ENCODE measurements at regions not wholly inside any gene's neighbourhood (a gene's known extent, or its start where the extent isn't known, plus 50 kb on each side); places are given as distances from the start of the nearest gene placed in this dataset.

DNA sequence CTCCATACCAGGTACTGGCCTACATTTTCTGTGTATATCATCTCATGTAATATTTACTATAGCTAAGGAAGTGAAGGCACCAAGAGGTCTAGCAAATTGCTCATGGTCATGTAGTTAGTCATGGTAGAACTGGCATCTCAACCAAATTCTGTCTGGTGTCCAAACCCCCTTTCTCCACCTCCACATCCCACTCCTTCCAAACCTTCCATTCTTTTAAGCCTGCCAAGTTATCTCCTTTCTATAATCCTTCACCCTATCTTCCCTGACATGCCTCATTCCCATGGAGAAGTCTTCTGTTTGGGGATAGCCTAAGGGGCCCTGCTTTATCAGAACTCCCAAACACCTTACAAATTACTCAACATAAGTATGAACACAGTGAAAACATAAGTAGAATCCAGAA lies 196.2 kb upstream of the HMGA2 start:
- Histone ChIP-seq H3K9me3 (ENCODE audit: control insufficient read depth in 4 of 4, insufficient read depth in 3 of 4, low read length in 3 of 4) (peaks cover 0 to 2% (median 0%) of the 10 kb centered on the region in 4 donors), H3K27me3 (ENCODE audit: control insufficient read depth in 3 of 3, insufficient read depth in 3 of 3, low read length in 2 of 3) (peaks cover 0 to 27% (median 14%) of the 10 kb centered on the region in 3 donors), H3K36me3 (ENCODE audit: control insufficient read depth in 4 of 4, insufficient read depth in 4 of 4, low read length in 4 of 4) (no peaks in the 10 kb centered on the region), H3K9ac (ENCODE audit: insufficient read depth in 1 of 2, low read length in 2 of 2) (no peak overlapping the region), H3K4me1 (ENCODE audit: control insufficient read depth in 5 of 5, insufficient read depth in 5 of 5, low read length in 5 of 5) (no peaks in the 10 kb centered on the region), H3K27ac (ENCODE audit: low read depth in 1 of 2, low read length in 1 of 2) (no peak overlapping the region), H3K4me3 (no peak overlapping the region)
- DNase-seq (no peak), ATAC-seq (ENCODE audit: insufficient read depth, low FRiP score) (no peak)
- TF ChIP-seq, protein P1, sequence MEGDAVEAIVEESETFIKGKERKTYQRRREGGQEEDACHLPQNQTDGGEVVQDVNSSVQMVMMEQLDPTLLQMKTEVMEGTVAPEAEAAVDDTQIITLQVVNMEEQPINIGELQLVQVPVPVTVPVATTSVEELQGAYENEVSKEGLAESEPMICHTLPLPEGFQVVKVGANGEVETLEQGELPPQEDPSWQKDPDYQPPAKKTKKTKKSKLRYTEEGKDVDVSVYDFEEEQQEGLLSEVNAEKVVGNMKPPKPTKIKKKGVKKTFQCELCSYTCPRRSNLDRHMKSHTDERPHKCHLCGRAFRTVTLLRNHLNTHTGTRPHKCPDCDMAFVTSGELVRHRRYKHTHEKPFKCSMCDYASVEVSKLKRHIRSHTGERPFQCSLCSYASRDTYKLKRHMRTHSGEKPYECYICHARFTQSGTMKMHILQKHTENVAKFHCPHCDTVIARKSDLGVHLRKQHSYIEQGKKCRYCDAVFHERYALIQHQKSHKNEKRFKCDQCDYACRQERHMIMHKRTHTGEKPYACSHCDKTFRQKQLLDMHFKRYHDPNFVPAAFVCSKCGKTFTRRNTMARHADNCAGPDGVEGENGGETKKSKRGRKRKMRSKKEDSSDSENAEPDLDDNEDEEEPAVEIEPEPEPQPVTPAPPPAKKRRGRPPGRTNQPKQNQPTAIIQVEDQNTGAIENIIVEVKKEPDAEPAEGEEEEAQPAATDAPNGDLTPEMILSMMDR (IDR thresholded peaks at IDR 0.05; ENCODE audit: control extremely low read depth, extremely low read depth): no peak

DNA sequence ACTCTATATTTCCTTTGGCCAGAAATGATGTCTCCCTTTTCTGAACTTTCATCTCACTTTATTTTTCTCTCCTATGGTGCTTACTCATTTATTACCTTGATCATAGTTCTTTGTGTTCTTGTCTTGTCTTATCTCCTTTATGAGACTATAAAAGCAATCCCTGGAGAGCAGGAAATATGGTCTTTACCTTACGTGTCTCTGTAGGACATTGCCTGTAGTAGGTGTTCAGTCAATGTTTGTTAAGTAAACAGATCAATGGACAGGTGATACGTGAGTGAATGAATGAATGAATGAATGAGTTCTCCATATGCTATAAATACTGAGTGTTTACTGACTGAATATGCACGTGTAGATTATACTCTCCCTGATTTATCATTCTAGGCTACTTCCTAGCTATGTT lies 193.7 kb upstream of the HMGA2 start:
- Histone ChIP-seq H3K4me3 (no peak overlapping the region), H3K36me3 (ENCODE audit: control insufficient read depth in 4 of 4, insufficient read depth in 4 of 4, low read length in 4 of 4) (no peaks in the 10 kb centered on the region), H3K9ac (ENCODE audit: insufficient read depth in 1 of 2, low read length in 2 of 2) (no peak overlapping the region), H3K27ac (ENCODE audit: low read depth in 1 of 2, low read length in 1 of 2) (no peak overlapping the region), H3K9me3 (ENCODE audit: control insufficient read depth in 4 of 4, insufficient read depth in 3 of 4, low read length in 3 of 4) (peaks cover 0 to 2% (median 0%) of the 10 kb centered on the region in 4 donors), H3K4me1 (ENCODE audit: control insufficient read depth in 5 of 5, insufficient read depth in 5 of 5, low read length in 5 of 5) (no peaks in the 10 kb centered on the region), H3K27me3 (ENCODE audit: control insufficient read depth in 3 of 3, insufficient read depth in 3 of 3, low read length in 2 of 3) (peaks cover 0 to 41% (median 14%) of the 10 kb centered on the region in 3 donors)
- TF ChIP-seq, protein P1 (IDR thresholded peaks at IDR 0.05; ENCODE audit: control extremely low read depth, extremely low read depth): no peak
- no peak for ATAC-seq (ENCODE audit: insufficient read depth, low FRiP score)
- 56 to 70% methylated on average over 3 of the region's 3 CpGs for WGBS, 2 donors
- no peak for DNase-seq

DNA sequence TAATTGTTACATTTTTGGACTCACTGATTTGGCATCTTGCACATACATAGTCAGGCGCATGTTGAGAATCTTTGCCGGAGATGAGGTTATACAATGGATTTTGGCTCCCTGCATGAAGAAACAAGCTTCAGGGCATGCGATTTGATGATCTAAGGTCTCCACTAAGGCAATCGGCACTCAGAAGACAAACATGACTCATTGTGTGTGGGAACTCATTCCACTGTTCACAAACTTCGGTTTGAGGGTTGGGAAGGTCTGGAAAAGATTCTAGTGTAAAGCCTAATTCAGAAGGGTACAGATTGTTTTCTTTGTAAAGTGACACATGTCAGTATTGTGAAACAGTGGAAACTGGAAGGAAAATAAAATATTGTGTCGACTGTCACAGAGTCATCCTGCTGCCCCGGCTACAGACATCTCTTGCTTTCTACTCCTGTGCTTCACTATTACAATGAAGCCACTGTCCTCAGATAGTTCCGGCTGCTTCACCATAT lies 192.6 kb upstream of the HMGA2 start:
- no peaks in the 10 kb centered on the region for H3K4me1 ChIP-seq (ENCODE audit: control insufficient read depth in 5 of 5, insufficient read depth in 5 of 5, low read length in 5 of 5)
- peak overlapping the region in 1 of 2 donors; percentile 66 for H3K27ac ChIP-seq (ENCODE audit: low read depth in 1 of 2, low read length in 1 of 2)
- peak; percentile 28 for ATAC-seq (ENCODE audit: insufficient read depth, low FRiP score)
- 74 to 85% methylated on average over 8 of the region's 8 CpGs for WGBS, 2 donors
- peaks cover 0 to 42% (median 14%) of the 10 kb centered on the region in 3 donors for H3K27me3 ChIP-seq (ENCODE audit: control insufficient read depth in 3 of 3, insufficient read depth in 3 of 3, low read length in 2 of 3)
- TF ChIP-seq, protein P1 (IDR thresholded peaks at IDR 0.05; ENCODE audit: control extremely low read depth, extremely low read depth): no peak
- H3K9ac ChIP-seq (ENCODE audit: insufficient read depth in 1 of 2, low read length in 2 of 2): no peak overlapping the region
- peaks cover 0 to 2% (median 0%) of the 10 kb centered on the region in 4 donors for H3K9me3 ChIP-seq (ENCODE audit: control insufficient read depth in 4 of 4, insufficient read depth in 3 of 4, low read length in 3 of 4)
- DNase-seq: no peak
- no peak overlapping the region for H3K4me3 ChIP-seq
- no peaks in the 10 kb centered on the region for H3K36me3 ChIP-seq (ENCODE audit: control insufficient read depth in 4 of 4, insufficient read depth in 4 of 4, low read length in 4 of 4)
